Activated CD8-positive, alpha-beta memory T cell treated with anti-CD3 and anti-CD28 coated beads, Interleukin-2, amount 50 U/mL, for 4 hours (primary cell): ENCODE measurements at regions not wholly inside any gene's neighbourhood (a gene's known extent, or its start where the extent isn't known, plus 50 kb on each side); places are given as distances from the start of the nearest gene placed in this dataset.

Experiments used
- DNase-seq: peaks from one replicate; pipeline ENCODE4 v3.0.0-alpha.2; 2020

- no peak for DNase-seq
Measured at GRCh38 chr6:14806101-14806500, 439.8 kb upstream of the JARID2 start.

GRCh38 chr6:14807130-14807529 is 438.7 kb upstream of the JARID2 start:
- no peak for DNase-seq

DNA sequence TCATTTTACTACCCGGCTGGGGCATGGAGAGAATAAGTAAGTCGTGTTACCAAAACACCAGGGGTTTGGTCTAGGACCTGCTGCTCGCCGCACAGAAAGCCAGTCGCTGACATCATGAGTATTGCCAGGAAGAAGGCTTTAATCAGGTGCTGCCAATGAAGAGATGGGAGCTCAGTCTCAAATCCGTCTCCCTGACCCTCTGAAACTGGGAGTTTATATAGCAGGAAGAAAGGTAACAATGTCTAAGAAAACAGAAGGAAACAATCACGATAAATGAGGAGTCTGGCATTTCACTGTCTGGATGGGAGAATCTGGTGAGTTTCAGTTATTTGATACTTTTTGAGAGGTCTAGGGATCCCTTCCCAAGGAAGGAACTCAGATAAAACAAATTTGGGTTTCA is 437.9 kb upstream of the JARID2 start:
- DNase-seq = no peak

GRCh38 chr6:14810021-14810420 is 435.8 kb upstream of the JARID2 start:
- DNase-seq = no peak

DNA sequence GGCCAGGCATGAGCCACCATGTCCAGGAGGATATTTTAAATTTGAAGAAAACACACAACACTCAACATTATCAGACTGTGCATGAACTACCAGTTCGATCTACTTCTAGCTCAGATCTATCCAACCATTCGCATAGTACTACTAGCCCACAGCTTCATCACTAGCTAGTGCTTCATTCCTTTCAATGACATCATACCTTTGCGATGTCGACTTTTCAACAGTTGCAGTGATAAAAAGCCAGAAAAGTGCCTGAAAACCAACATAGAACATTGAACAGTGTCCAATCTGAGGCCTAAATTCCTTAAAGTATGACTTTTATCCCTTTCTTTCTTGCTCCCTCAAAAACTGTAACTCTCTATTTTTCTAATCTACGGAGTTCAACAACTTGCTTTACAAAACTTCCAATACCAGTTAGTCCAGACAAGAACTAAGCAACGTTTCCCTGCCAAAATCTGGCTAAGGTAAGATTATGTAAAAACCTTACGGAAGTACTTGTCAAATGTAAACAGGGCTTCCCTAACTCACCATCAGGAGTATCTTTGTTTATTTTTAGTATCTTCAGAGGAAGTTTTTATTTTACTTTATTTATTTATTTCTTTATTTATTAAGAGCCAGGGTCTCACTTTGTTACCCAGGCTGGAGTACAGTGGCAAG is 434.0 kb upstream of the JARID2 start:
- no peak for DNase-seq

- no peak for DNase-seq
Measured at GRCh38 chr6:14814016-14814415, 431.9 kb upstream of the JARID2 start.

DNA sequence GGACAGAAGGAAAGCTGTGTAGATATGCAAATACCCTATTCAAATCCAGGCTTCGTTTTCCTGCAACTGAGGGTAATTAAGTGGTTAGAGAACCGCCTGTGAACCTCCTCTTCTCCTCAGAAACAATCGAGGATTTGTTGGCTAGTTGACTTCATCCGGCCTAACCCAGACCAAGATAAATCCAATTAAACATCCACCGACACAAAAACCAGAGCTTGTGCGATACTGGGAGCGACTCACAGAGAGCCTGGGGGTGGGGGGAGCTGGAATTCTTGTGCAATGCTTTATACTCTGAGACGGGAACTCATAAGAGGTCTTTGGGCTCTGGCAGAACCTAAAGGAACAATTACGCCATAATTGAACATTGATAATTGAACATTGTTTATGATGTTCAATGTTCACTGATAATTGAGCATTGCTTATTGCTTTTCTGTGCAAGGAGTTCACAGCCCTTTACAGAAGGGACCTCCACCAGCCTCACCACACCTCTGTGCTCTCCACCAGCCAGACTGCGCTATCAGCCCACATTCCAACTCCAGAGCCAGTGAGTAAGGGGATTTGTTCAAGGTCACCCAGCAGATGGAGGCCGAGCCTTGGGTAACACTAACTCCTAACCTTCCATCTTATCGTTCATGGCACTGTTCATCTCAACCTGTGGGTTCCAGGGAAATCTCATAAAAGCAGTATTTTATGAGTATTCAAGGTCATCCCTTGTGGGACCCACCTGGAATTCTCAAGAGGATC is 429.6 kb upstream of the JARID2 start:
- DNase-seq = no peak

DNA sequence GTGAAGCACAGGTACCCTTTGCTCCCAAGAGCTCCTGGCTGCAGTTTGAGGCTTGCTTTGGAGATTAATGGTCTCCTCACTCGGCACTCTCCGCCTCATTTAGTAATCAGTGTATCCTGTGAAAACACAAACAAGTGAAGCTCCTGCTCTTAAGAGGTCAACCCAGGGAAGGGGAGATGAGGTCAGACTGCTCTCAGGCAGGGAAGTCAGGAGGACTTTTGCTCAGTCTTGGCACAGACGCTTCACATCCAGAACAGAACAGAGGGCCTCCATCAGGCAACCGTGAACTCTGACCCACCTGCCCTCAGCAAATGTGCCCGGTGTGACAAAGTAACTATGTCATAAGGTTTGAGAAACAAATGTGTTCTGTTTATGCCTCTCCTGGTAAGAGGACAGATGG is 428.8 kb upstream of the JARID2 start:
- no peak for DNase-seq

GRCh38 chr6:14818422-14818884 is 427.4 kb upstream of the JARID2 start:
- no peak for DNase-seq

GRCh38 chr6:14819001-14819400 is 426.9 kb upstream of the JARID2 start:
- DNase-seq = no peak

DNA sequence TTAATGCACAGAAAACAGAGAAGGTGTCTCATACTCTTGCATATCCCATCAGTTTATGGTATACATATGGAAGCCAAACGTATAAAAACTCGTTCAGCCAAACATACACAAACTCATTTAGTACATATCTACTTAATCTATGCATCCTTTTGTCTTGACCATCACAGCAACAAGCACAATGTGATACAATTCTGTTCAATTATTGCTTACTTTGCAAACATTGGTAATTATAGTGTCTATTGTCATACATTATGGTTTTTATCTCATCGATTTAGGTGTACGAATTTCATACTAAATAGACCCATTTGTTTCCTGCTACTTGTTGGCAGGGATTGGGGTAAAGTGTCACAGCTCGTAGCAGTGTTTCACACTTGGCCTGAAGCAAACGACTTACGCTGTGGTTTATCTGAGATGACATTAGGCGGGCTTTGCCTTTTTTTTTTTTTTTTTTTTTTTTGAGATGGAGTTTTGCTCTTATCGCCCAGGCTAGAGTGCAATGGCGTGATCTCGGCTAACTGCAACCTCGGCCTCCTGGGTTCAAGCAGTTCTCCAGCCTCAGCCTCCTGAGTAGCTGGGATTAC is 425.9 kb upstream of the JARID2 start:
- DNase-seq = no peak

DNA sequence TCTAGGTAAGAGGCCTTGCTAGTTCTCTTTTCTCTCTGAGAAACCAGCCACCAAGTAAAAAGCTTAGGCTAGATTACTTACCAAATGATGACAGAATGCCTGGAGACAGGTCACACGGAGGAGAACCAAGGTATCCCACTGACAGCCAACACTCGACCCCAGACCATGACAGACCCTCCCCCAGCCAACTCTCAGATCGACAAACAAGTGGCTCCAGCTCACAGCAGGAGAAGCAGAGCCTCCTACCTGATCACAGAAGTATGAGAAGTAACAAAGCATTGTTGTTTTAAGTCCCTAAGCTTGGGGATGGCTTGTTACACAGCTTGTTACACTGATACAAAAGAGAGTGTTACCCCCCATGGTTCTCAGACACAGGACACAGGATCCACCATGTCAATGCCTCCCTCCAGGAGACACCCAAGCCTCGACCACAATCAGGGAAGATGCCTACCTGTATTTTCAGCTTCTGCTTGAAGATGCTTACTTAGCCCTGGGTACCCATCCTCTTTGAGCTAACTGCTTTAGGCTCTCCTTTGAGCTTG is 423.8 kb upstream of the JARID2 start:
- DNase-seq = no peak

- DNase-seq = no peak
Measured at GRCh38 chr6:14822679-14823078, 423.2 kb upstream of the JARID2 start.

DNA sequence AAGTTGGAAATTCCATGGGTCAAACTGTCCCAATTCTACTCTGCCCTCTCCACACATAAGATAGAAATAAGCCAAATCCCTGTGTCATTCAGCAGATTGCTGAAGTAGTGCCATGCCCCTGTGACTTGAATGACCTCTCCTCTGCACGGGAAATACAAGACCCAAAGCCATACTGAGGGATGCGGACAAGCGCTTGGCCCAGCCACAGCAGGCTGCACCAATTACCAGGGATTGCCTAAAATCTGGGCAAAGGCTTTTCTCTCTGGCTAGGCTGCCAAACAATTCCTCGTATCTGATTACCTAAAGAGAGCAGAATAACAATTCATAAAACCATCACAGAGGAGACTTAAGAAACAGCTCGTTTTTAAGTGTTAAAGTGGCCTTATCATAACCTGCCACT is 421.8 kb upstream of the JARID2 start:
- DNase-seq = no peak

- no peak for DNase-seq
Measured at GRCh38 chr6:14824484-14825275, 421.2 kb upstream of the JARID2 start.

DNA sequence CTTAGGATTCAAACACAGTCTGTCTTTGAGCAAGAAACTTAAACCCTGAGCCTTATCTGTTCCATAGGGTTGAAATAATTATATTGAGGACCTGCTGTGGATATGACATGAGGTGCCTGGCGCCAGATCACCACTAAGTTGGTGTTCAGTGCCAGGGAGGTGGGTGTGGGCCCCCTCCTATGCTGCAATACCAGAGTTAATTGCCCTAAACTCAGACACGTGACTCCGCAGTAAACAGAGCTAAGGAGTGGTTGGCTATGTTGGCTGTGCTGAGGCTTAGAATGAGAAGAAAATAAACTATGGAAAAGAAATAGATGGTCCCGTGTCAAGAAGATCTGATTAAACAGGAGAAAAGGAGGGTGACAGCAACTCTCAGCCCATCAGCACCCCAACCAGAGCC is 419.4 kb upstream of the JARID2 start:
- DNase-seq = no peak

- DNase-seq = no peak
Measured at GRCh38 chr6:14827354-14827753, 418.5 kb upstream of the JARID2 start.

DNA sequence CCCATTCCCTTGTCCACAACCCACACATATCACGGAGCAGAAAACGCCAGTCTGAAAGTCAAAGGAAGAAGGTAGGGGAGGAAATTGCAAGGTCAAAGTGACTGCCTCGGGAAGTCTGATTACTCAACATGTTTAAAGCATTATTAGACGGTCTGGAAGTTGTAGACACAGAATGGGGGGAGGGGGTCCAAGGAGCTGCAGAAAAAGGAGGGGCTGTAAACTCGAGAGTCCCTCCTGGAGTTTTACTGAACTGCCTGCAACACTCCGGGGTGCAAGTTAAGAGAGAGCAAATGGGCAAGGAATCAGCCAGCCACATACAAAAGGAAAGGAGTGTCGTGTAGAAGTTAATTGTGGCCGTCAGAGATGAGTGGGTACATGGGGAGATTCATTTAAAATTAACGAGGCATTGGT is 417.7 kb upstream of the JARID2 start:
- no peak for DNase-seq

GRCh38 chr6:14831070-14831469 is 414.8 kb upstream of the JARID2 start:
- no peak for DNase-seq

GRCh38 chr6:14831937-14832336 is 413.9 kb upstream of the JARID2 start:
- DNase-seq = no peak

- no peak for DNase-seq
Measured at GRCh38 chr6:14832427-14832826, 413.4 kb upstream of the JARID2 start.

- no peak for DNase-seq
Measured at GRCh38 chr6:14834851-14835530, 410.9 kb upstream of the JARID2 start.

DNA sequence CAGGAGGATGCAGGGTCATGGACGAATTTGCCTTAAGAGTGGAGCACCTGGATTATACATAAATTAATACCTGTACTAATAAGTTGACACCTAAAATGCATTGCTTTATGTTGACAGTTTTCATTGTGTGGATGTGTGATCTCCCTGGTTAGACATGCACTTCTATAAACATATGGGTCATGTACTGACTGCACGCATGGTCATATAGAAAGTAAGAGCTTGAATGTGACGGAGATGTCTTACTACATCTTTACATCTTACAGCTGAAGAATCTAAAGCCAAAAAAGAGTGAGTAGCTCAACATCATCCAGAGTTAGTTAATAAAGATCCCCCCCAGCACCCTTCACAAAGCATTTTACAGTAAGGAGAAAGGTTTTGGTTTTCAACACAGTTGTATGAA is 408.4 kb upstream of the JARID2 start:
- no peak for DNase-seq
